PFSK-1 (cell line): ENCODE measurements at regions not wholly inside any gene's neighbourhood (a gene's known extent, or its start where the extent isn't known, plus 50 kb on each side); places are given as distances from the start of the nearest gene placed in this dataset.

Source experiments
- POLR2AphosphoS5 ChIP-seq: IDR thresholded peaks from 2 replicates; pipeline ENCODE4 v1.6.1; 2012; ENCODE audit warnings: low read depth, mild to moderate bottlenecking, control low read depth, low read length, moderate library complexity
- REST ChIP-seq, 2 experiments: IDR thresholded peaks; 2 replicates each; pipeline versions ENCODE4 v1.6.1 to v1.8.0; 2011 to 2012; ENCODE audit warnings: low read depth in 2 of 2, low read length in 2 of 2, control low read depth in 1 of 2, inconsistent platforms in 1 of 2, mild to moderate bottlenecking in 1 of 2, moderate library complexity in 1 of 2; ENCODE audit not compliant: insufficient read depth in 1 of 2
- SIN3A ChIP-seq: IDR thresholded peaks from 2 replicates; pipeline ENCODE4 v1.6.1; 2012; ENCODE audit warnings: mild to moderate bottlenecking, low read length, moderate library complexity, borderline replicate concordance; ENCODE audit not compliant: insufficient read depth
- TAF1 ChIP-seq: IDR thresholded peaks from 2 replicates; pipeline ENCODE4 v1.6.1; 2012; ENCODE audit warnings: low read length, control low read depth, borderline replicate concordance; ENCODE audit not compliant: insufficient read depth

GRCh38 chr12:92223481-92223880 is 77.8 kb upstream of the BTG1 start:
- TF ChIP-seq SIN3A, result no peak
- no peak for TF ChIP-seq POLR2AphosphoS5
- TF ChIP-seq REST (IDR thresholded peaks at IDR 0.05; ENCODE audit: insufficient read depth in 1 of 2, low read depth in 2 of 2, low read length in 2 of 2), result no peak
- TF ChIP-seq TAF1, result no peak
